AG20443 (cell line): ENCODE measurements at regions not wholly inside any gene's neighbourhood (a gene's known extent, or its start where the extent isn't known, plus 50 kb on each side); places are given as distances from the start of the nearest gene placed in this dataset.
"Not testable (repeated sequence)": the region's sequence is repeated elsewhere in the genome, so short reads cannot be mapped to it uniquely, and the experiment has no call there.

Experiments
- DNase-seq: peaks from one replicate; pipeline ENCODE4 v3.0.0; 2012; ENCODE audit warnings: low spot score, mixed read lengths

GRCh38 chr2:65952966-65953761 is 481.8 kb upstream of the MEIS1 start:
- no peak for DNase-seq

DNA sequence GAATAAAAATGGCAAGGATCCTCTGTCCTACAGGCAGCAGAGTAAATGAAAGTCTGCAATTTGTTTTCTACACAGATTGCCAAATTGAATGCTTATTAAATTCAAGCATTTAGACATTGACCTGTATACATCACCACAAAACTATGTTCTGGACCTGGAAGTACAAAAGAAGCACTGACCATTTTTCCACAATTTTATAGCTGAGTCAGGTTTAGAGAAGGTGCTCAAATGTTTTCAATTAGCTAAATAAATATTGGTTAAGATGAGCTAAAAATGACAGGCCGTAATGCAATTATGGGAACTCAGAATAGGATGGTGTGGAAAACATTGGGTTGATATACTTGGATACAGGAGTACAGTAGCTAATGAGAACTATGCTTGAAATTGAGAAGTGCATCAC is 490.7 kb upstream of the MEIS1 start:
- no peak for DNase-seq

DNA sequence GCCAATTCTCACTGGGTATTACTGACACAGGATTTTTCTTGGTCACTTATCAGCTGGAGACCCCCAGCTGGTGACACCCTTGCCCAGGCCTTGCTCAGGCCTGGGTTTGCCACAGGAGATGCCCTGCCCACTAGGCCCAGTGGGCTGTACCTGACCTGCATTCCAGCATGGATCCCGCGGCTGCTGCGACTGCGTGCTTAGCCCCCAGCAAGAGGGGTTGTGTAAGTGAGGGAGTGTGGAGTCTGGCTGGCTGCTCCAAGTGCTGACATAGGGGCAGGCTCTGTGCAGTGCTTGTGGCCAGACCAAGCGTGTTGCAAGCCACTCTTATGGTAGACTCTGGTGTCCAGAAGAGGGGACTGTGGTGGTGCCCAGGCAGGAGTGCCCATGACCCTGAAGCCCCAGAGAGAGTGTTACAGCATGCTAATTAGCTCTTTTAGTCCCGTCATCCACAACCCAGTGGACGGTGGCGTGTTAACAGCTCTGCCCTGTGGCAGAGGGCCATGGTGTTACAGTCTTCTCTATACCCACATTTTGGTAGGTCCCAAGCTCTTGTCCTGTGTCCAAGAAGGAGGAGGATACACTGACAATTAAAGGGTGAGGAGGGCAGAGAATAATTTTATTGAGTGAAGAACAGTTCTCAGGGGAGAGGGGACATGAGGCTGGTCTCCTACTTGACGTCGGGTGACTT is 491.7 kb upstream of the MEIS1 start:
- no peak for DNase-seq

DNA sequence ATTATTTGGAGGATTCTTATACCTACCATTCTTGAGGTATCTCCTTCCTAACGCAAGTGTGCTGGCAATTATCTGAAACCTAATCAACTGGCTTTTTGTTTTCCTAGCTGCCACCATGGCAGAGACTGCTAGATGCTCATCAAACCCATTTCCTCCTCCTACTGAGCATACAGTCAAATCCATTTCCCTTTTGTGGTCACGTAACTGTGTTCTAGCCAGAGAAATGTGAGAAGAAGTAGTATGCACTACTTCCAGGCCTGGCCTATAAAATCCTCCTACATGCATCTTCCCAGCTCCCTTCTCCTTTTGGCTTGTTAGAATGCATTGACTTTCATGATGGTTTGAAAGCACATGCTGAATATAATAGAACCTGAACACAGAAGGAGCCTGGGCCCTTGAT is 494.1 kb upstream of the MEIS1 start:
- DNase-seq: no peak

- DNase-seq: no peak
Measured at GRCh38 chr2:65939687-65940086, 495.2 kb upstream of the MEIS1 start.

DNA sequence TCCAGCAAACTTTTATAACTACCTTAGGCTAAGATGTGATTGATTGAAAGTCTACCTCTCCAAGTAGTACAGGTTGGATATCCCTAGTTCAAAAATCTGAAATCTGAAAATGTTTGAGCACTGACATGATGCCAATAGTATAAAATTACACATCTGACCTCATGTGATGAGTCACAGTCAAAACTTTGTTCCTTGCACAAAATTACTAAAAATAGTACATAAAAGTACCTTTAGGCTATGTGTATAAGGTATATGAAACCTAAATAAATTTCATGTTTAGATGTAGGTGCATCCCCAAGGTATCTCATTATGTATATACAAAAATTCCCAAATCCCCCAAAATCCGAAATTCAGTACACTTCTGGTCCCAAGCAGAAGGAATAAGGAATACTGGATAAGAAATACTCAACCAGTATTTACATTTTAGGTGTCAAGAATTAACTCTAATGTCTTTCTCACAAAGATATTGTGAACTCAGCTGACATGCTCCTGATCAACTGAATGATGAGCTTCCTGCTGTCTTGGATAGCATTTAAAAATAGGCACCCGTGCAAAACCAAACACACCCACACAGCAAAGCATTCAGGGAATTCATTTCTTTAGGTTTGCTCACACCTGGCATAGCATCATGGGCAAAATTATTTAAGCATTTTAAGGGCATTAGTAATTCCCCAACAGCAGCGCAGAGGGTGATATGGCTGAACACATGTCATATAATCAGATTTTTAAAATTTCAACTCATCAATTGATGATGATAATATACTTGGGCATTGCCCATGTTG is 497.4 kb upstream of the MEIS1 start:
- DNase-seq: no peak

DNA sequence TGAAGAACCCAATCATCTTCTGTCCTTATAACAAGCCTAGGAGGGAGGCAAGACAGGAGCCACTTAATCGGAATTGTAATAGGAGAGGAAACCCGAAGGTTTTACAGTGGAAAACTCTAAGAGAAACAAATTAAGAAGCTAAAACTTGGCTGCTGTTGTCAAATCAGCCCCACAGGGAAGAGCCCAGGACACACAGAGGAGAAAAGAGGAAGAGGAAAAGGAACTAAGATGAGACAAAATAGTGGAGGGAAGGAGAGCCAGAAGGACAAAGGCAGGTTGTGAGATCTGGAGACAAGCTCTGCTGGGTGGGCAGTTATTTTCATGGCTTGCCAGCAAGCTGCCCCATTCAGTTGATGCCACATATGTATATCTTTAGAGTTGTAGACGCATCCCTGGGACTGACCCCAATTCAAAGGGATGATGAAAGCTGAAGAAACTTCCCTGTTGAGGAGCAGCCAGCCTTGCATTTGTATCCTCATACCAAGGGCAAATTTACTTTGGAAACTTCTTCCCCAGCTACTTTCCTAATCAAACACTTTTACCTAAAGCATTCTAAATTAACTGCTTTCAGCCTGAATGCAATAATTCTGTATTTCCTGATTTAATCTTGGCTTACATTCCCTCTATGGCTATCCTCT is 499.8 kb upstream of the MEIS1 start:
- no peak for DNase-seq

- DNase-seq: no peak
Measured at GRCh38 chr2:65932571-65932970, 500.2 kb upstream of the SPRED2 start.

DNA sequence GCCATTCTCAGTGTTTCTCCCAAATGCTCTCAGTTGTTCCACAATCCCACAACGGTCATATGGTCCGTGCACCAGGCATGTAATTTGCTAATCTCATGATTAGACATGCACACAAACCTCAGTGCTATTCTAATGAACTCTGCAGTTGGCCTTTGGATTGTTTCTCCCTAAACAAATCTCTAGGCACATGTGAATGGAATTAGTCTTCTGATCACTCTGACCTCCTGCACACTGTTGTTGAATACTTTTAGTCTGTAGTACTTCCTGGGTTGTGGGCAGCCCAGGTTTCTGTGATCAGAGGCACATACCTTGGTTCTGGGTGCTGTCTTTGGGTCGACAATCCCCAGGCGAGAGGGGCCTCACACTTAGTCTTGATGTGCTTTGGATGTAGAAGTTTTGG is 498.7 kb upstream of the SPRED2 start:
- no peak for DNase-seq

- DNase-seq: no peak
Measured at GRCh38 chr2:65930259-65930658, 497.9 kb upstream of the SPRED2 start.

- DNase-seq: not testable (repeated sequence)
Measured at GRCh38 chr2:65929664-65930063, 497.3 kb upstream of the SPRED2 start.

- peak; percentile 30 for DNase-seq
Measured at GRCh38 chr2:65922794-65923193, 490.4 kb upstream of the SPRED2 start.

DNA sequence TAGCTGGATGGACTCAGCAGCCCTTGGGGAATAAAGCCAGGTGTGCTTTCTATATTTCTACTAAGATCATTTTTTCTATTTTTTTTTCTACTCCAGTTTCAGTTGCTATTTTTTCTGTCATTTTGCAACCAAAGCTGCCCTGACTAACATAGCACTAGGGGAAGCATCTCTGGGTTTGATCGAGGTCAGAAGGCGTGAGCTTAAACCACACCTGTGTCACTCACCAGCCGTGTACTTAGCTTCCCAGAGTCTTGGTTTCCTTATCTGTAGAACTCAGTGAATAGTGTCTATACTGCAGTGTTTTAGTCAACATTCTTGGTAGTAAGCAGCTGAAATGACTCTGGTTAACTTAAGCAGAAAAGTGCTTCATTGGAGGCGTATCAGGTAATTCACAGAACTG is 489.6 kb upstream of the SPRED2 start:
- no peak for DNase-seq

DNA sequence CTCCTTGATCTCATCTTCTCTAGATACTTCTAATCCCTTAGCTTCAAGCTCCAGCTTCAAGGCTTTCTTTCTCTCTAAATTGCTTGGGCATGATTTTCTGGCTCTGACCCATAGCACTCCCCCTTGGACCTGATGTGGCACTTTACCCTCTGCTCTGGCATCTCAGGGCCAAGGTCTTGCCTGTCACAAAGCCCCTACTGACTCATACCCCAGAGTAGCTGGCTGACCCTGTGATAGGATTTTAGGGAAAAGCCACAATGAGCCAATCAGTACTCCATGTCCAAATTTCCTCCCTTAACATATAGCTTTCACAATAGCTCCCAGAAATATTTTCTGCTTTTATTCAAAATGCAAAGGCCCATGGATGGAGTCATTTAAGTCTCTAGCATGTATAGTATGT is 488.7 kb upstream of the SPRED2 start:
- no peak for DNase-seq

DNA sequence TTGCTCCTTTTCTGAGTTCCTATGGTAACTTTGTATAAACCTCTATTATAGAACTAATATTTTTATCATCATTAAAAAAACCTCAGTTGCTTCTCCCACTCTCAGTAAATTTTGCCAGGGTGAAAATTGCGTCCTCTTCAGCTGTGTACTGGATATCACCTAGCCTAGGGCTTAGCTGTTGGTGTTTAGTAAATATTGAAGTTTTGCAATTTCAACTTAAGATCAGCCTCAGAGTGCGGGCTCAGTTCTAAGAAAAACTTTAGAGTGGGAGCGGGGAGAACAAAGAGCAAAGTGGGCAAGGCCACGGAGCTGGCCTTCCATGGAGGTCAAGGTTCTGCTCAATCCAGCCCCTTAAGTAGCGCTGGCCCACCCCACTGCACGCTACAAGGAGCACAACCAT is 488.3 kb upstream of the SPRED2 start:
- no peak for DNase-seq

GRCh38 chr2:65919550-65920188 is 487.3 kb upstream of the SPRED2 start:
- no peak for DNase-seq

- no peak for DNase-seq
Measured at GRCh38 chr2:65918760-65919187, 486.4 kb upstream of the SPRED2 start.

- DNase-seq: no peak
Measured at GRCh38 chr2:65917986-65918385, 485.6 kb upstream of the SPRED2 start.

DNA sequence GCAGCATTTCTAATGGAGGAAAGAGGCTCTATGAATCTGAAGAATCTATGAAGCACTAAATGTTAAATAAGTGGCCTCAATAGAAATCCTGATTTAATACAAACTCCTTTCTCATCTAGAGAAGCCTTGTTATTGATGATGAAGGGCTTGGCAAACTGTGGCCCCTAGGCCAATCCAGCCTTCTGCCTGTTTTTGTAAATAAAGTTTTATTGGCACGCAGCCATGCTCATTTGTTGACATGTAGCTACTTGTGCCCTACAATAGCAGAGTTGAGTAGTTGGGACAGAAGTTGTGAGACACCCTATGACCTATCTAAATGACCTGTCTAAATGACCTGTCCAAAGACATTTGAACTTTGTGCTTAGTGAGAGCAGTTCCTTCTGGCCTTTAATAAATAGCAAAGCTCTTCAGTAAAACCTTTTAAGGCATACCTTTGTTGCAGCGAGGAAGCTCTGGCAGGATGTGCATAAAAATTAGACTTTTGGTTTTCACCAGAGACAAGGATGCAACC is 484.4 kb upstream of the SPRED2 start:
- DNase-seq: no peak

GRCh38 chr2:65916177-65916576 is 483.8 kb upstream of the SPRED2 start:
- no peak for DNase-seq

GRCh38 chr2:65915273-65915672 is 482.9 kb upstream of the SPRED2 start:
- DNase-seq: no peak
